ENCODE measurements at regions not wholly inside any gene's neighbourhood (a gene's known extent, or its start where the extent isn't known, plus 50 kb on each side); places are given as distances from the start of the nearest gene placed in this dataset.

DNA sequence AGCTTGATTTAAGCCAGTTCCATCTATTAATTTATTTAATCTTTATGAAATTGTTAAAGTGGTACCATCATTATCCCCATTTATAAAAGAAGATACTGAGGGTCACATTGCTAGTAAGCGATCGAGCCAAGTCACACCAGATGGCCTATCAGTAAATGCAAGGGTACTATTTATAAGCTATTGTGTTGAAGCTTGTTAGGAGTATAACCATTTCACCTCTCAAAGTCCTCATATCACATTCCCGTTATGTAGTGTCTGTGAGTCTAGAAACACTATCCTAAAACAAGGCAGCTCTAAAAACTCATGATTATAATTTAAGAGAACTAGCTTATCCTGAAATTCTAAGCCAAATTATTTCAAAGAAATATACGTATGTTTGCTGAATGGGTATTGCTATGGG lies 1161.8 kb downstream of the EFNA5 start:
- TF ChIP-seq, protein P1, sequence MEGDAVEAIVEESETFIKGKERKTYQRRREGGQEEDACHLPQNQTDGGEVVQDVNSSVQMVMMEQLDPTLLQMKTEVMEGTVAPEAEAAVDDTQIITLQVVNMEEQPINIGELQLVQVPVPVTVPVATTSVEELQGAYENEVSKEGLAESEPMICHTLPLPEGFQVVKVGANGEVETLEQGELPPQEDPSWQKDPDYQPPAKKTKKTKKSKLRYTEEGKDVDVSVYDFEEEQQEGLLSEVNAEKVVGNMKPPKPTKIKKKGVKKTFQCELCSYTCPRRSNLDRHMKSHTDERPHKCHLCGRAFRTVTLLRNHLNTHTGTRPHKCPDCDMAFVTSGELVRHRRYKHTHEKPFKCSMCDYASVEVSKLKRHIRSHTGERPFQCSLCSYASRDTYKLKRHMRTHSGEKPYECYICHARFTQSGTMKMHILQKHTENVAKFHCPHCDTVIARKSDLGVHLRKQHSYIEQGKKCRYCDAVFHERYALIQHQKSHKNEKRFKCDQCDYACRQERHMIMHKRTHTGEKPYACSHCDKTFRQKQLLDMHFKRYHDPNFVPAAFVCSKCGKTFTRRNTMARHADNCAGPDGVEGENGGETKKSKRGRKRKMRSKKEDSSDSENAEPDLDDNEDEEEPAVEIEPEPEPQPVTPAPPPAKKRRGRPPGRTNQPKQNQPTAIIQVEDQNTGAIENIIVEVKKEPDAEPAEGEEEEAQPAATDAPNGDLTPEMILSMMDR (conservative IDR thresholded peaks at IDR 0.05; ENCODE audit: low read depth, low read length) = no peak
- no peak for TF ChIP-seq EZH2 (IDR thresholded peaks at IDR 0.05; ENCODE audit: borderline replicate concordance, low read depth, low read length, poor library complexity, severe bottlenecking)

All from A673 (cell line).